ENCODE measurements at regions not wholly inside any gene's neighbourhood (a gene's known extent, or its start where the extent isn't known, plus 50 kb on each side); places are given as distances from the start of the nearest gene placed in this dataset.

GRCh38 chr11:128204898-128205297 lies 382.5 kb downstream of the ETS1 start:
- H3K4me3 ChIP-seq (replicated peaks; ENCODE audit: low read depth, low read length) = no peak overlapping the region
- DNase-seq (ENCODE audit: low read depth) = no peak
- TF ChIP-seq CTCF (IDR thresholded peaks at IDR 0.05; ENCODE audit: low read length, missing control alignments) = no peak

- DNase-seq (ENCODE audit: low read depth) = no peak
- TF ChIP-seq CTCF (IDR thresholded peaks at IDR 0.05; ENCODE audit: low read length, missing control alignments) = no peak
- no peak overlapping the region for H3K4me3 ChIP-seq (replicated peaks; ENCODE audit: low read depth, low read length)
Measured at GRCh38 chr11:128201801-128202200, 385.6 kb downstream of the ETS1 start.

- no peak for TF ChIP-seq CTCF (IDR thresholded peaks at IDR 0.05; ENCODE audit: low read length, missing control alignments)
- no peak overlapping the region for H3K4me3 ChIP-seq (replicated peaks; ENCODE audit: low read depth, low read length)
- no peak for DNase-seq (ENCODE audit: low read depth)
Measured at GRCh38 chr11:128201009-128201408, 386.3 kb downstream of the ETS1 start.

- no peak for DNase-seq (ENCODE audit: low read depth)
- no peak for TF ChIP-seq CTCF (IDR thresholded peaks at IDR 0.05; ENCODE audit: low read length, missing control alignments)
- H3K4me3 ChIP-seq (replicated peaks; ENCODE audit: low read depth, low read length) = no peak overlapping the region
Measured at GRCh38 chr11:128200467-128200866, 386.9 kb downstream of the ETS1 start.

- TF ChIP-seq CTCF (IDR thresholded peaks at IDR 0.05; ENCODE audit: low read length, missing control alignments) = no peak
- peak; percentile 43 for DNase-seq (ENCODE audit: low read depth)
- H3K4me3 ChIP-seq (replicated peaks; ENCODE audit: low read depth, low read length) = no peak overlapping the region
Measured at GRCh38 chr11:128198216-128198772, 389.1 kb downstream of the ETS1 start.

GRCh38 chr11:128196235-128196634 lies 391.1 kb downstream of the ETS1 start:
- no peak for TF ChIP-seq CTCF (IDR thresholded peaks at IDR 0.05; ENCODE audit: low read length, missing control alignments)
- DNase-seq (ENCODE audit: low read depth) = no peak
- H3K4me3 ChIP-seq (replicated peaks; ENCODE audit: low read depth, low read length) = no peak overlapping the region

- no peak for DNase-seq (ENCODE audit: low read depth)
- no peak for TF ChIP-seq CTCF (IDR thresholded peaks at IDR 0.05; ENCODE audit: low read length, missing control alignments)
- no peak overlapping the region for H3K4me3 ChIP-seq (replicated peaks; ENCODE audit: low read depth, low read length)
Measured at GRCh38 chr11:128195756-128196155, 391.6 kb downstream of the ETS1 start.

Measured in fibroblast of pulmonary artery (primary cell).